OCI-LY1 (cell line): ENCODE measurements at regions not wholly inside any gene's neighbourhood (a gene's known extent, or its start where the extent isn't known, plus 50 kb on each side); places are given as distances from the start of the nearest gene placed in this dataset.

Experiments
- H2AFZ ChIP-seq: fragments of 200-600 bp; sonication (generic), shearing (Covaris generic); 2 replicates; pipeline ENCODE4 v1.6.0; 2014; ENCODE audit warnings: antibody characterized with exemption, mild to moderate bottlenecking, low read length
- H3F3A ChIP-seq: fragments of 200-600 bp; sonication (generic), shearing (Covaris generic); 2 replicates; pipeline ENCODE4 v1.6.0; 2014; ENCODE audit warnings: mild to moderate bottlenecking, antibody characterized with exemption, low read length, moderate library complexity; ENCODE audit not compliant: insufficient read depth
- H3K27ac ChIP-seq: fragments of 200-600 bp; sonication (generic); 2 replicates; pipeline ENCODE4 v1.5.1; 2014; ENCODE audit warnings: low read length, mixed run types, mild to moderate bottlenecking, low read depth; ENCODE audit not compliant: poor library complexity, severe bottlenecking
- H3K27me3 ChIP-seq: fragments of 200-600 bp; sonication (generic); 2 replicates; pipeline ENCODE4 v1.6.0; 2014; ENCODE audit warnings: antibody characterized with exemption, mild to moderate bottlenecking, low read length, moderate library complexity; ENCODE audit not compliant: insufficient read depth
- H3K36me3 ChIP-seq: fragments of 200-600 bp; sonication (generic); 2 replicates; pipeline ENCODE4 v1.6.1; 2014; ENCODE audit warnings: mild to moderate bottlenecking, antibody characterized with exemption, low read length, moderate library complexity, mixed read lengths; ENCODE audit not compliant: insufficient read depth
- H3K4me1 ChIP-seq: fragments of 200-600 bp; sonication (generic); 2 replicates; pipeline ENCODE4 v1.5.1; 2014; ENCODE audit warnings: mild to moderate bottlenecking, low read length, moderate library complexity; ENCODE audit not compliant: insufficient read depth, severe bottlenecking
- H3K4me2 ChIP-seq: fragments of 200-600 bp; sonication (generic), shearing (Covaris generic); 2 replicates; pipeline ENCODE4 v1.6.1; 2014; ENCODE audit warnings: low read length
- H3K4me3 ChIP-seq: fragments of 200-600 bp; sonication (generic); 2 replicates; pipeline ENCODE4 v1.5.1; 2014; ENCODE audit warnings: low read length, low read depth, mild to moderate bottlenecking, mixed read lengths; ENCODE audit not compliant: poor library complexity, severe bottlenecking
- H3K79me2 ChIP-seq: fragments of 200-600 bp; shearing (Covaris generic); 2 replicates; pipeline ENCODE4 v1.6.1; 2016; ENCODE audit warnings: mixed run types, low read length, mixed read lengths; ENCODE audit not compliant: insufficient read depth
- H3K9ac ChIP-seq: fragments of 200-600 bp; sonication (generic), shearing (Covaris generic); 2 replicates; pipeline ENCODE4 v1.6.1; 2014; ENCODE audit warnings: mild to moderate bottlenecking, low read length, mixed read lengths
- H3K9me2 ChIP-seq: fragments of 200-600 bp; sonication (generic), shearing (Covaris generic); 2 replicates; pipeline ENCODE4 v1.6.1; 2014; ENCODE audit warnings: low read depth, mild to moderate bottlenecking, low read length, mixed read lengths
- H3K9me3 ChIP-seq: fragments of 200-600 bp; shearing (Covaris generic); 2 replicates; pipeline ENCODE4 v1.6.1; 2014; ENCODE audit warnings: low read length, mixed read lengths
- H4K20me1 ChIP-seq: fragments of 200-600 bp; sonication (generic), shearing (Covaris generic); 2 replicates; pipeline ENCODE4 v1.6.0; 2016; ENCODE audit warnings: mild to moderate bottlenecking, low read length; ENCODE audit not compliant: insufficient read depth
- CTCF ChIP-seq: fragments of 200-600 bp; sonication (generic), shearing (Covaris generic); IDR thresholded peaks from 2 replicates; pipeline ENCODE4 v1.5.1; 2017; ENCODE audit warnings: mild to moderate bottlenecking, antibody characterized with exemption, low read length, moderate library complexity, mixed read lengths
- EZH2 ChIP-seq: fragments of 200-600 bp; sonication (generic), shearing (Covaris generic); IDR thresholded peaks from 2 replicates; pipeline ENCODE4 v1.8.0; 2017; ENCODE audit warnings: borderline replicate concordance, mixed run types, mild to moderate bottlenecking, antibody characterized with exemption, low read length, moderate library complexity, mixed read lengths

- Histone ChIP-seq H3K4me3 (no peak overlapping the region), H4K20me1 (no peaks in the 10 kb centered on the region)
These were observed 230.5 kb downstream of the SEC14L1 start for GRCh38 chr17:77371117-77371887.

GRCh38 chr17:77371888-77372443, 231.2 kb downstream of the SEC14L1 start:
- Histone ChIP-seq H3K9ac (no peak overlapping the region; the same call in 1 of the 2 replicates), H3K4me2 (peak overlapping the region; percentile 66), H4K20me1 (no peaks in the 10 kb centered on the region), H3K9me2 (no peaks in the 10 kb centered on the region), H3K4me1 (peaks cover 42% of the 10 kb centered on the region), H3K4me3 (peak overlapping the region; percentile 54), H3K36me3 (no peaks in the 10 kb centered on the region), H3K9me3 (no peaks in the 10 kb centered on the region), H3K79me2 (no peaks in the 10 kb centered on the region), H3K27me3 (peaks cover 4% of the 10 kb centered on the region; the same call in 1 of the 2 replicates), H3K27ac (peak overlapping the region; percentile 13), H2AFZ (no peak overlapping the region), H3F3A (no peaks in the 10 kb centered on the region)
- no peak for TF ChIP-seq CTCF
- no peak for TF ChIP-seq EZH2

More at GRCh38 chr17:77371117-77371887, 230.5 kb downstream of the SEC14L1 start:
- Histone ChIP-seq H3K36me3 (no peaks in the 10 kb centered on the region), H2AFZ (no peak overlapping the region), H3K9ac (no peak overlapping the region), H3K9me3 (no peaks in the 10 kb centered on the region), H3K4me2 (no peak overlapping the region), H3K79me2 (no peaks in the 10 kb centered on the region), H3K4me1 (peaks cover 47% of the 10 kb centered on the region), H3K9me2 (no peaks in the 10 kb centered on the region), H3K27ac (peak overlapping the region; percentile 13), H3K27me3 (no peaks in the 10 kb centered on the region; the same call in 1 of the 2 replicates), H3F3A (no peaks in the 10 kb centered on the region)
- TF ChIP-seq EZH2 = no peak
- TF ChIP-seq CTCF = no peak

GRCh38 chr17:77372444-77373298, 231.9 kb downstream of the SEC14L1 start:
- no peaks in the 10 kb centered on the region for H4K20me1 ChIP-seq
- peak overlapping the region; percentile 66 for H3K4me2 ChIP-seq
- no peak overlapping the region for H2AFZ ChIP-seq
- peak overlapping the region; percentile 28 for H3K27ac ChIP-seq
- H3K27me3 ChIP-seq = peaks cover 9% of the 10 kb centered on the region; the same call in 1 of the 2 replicates
- H3K9ac ChIP-seq = no peak overlapping the region; the same call in 1 of the 2 replicates
- H3K9me2 ChIP-seq = no peaks in the 10 kb centered on the region
- H3K36me3 ChIP-seq = no peaks in the 10 kb centered on the region
- H3K4me1 ChIP-seq = peaks cover 42% of the 10 kb centered on the region
- H3K4me3 ChIP-seq = peak overlapping the region; percentile 54
- TF ChIP-seq EZH2 = no peak
- no peaks in the 10 kb centered on the region for H3F3A ChIP-seq
- no peaks in the 10 kb centered on the region for H3K9me3 ChIP-seq
- no peaks in the 10 kb centered on the region for H3K79me2 ChIP-seq
